ENCODE measurements at regions not wholly inside any gene's neighbourhood (a gene's known extent, or its start where the extent isn't known, plus 50 kb on each side); places are given as distances from the start of the nearest gene placed in this dataset.
"Not testable (repeated sequence)": the region's sequence is repeated elsewhere in the genome, so short reads cannot be mapped to it uniquely, and the experiment has no call there.

- no peak overlapping the region for H3K4me3 Mint-ChIP-seq
- H3K27me3 Mint-ChIP-seq (ENCODE audit: low read depth), result no peaks in the 10 kb centered on the region
- no peaks in the 10 kb centered on the region for H3K36me3 Mint-ChIP-seq (ENCODE audit: low read depth)
- DNase-seq, result no peak
- H3K4me1 Mint-ChIP-seq (ENCODE audit: low read depth), result no peaks in the 10 kb centered on the region
- intact Hi-C loops (cut with micrococcal nuclease), result no loop called here
- peaks cover 6% of the 10 kb centered on the region for H3K9me3 Mint-ChIP-seq
- CTCF ChIA-PET, result no interaction called here
- H3K27ac Mint-ChIP-seq, result no peak overlapping the region
These were observed 142.9 kb downstream of the PCDH7 start for GRCh38 chr4:30863021-30863420.

GRCh38 chr4:30865691-30866090 lies 145.5 kb downstream of the PCDH7 start:
- Mint-ChIP-seq H3K9me3 (peaks cover 11% of the 10 kb centered on the region), H3K4me3 (no peak overlapping the region), H3K27me3 (ENCODE audit: low read depth) (no peaks in the 10 kb centered on the region), H3K27ac (no peak overlapping the region), H3K36me3 (ENCODE audit: low read depth) (no peaks in the 10 kb centered on the region), H3K4me1 (ENCODE audit: low read depth) (no peaks in the 10 kb centered on the region)
- intact Hi-C loops (cut with micrococcal nuclease), result no loop called here
- no peak for DNase-seq
- CTCF ChIA-PET, result interaction anchor here (0.6 kb wide), 1 partner anchor 256 kb away, joined by 3 read pairs; no protein-coding TSS in a partner anchor

- CTCF ChIA-PET, result no interaction called here
- Mint-ChIP-seq H3K27me3 (ENCODE audit: low read depth) (no peaks in the 10 kb centered on the region), H3K4me1 (ENCODE audit: low read depth) (no peaks in the 10 kb centered on the region), H3K9me3 (peaks cover 13% of the 10 kb centered on the region), H3K4me3 (no peak overlapping the region), H3K27ac (no peak overlapping the region), H3K36me3 (ENCODE audit: low read depth) (no peaks in the 10 kb centered on the region)
- intact Hi-C loops (cut with micrococcal nuclease), result no loop called here
- DNase-seq, result no peak
These were observed 146.2 kb downstream of the PCDH7 start for GRCh38 chr4:30866346-30866745.

GRCh38 chr4:30866907-30867306 lies 146.7 kb downstream of the PCDH7 start:
- CTCF ChIA-PET, result interaction anchor here (0.6 to 0.7 kb wide), 2 partner anchors 12 to 196 kb away, joined by 3 to 4 read pairs; no protein-coding TSS in a partner anchor
- Mint-ChIP-seq H3K27ac (no peak overlapping the region), H3K9me3 (peaks cover 13% of the 10 kb centered on the region), H3K27me3 (ENCODE audit: low read depth) (no peaks in the 10 kb centered on the region), H3K36me3 (ENCODE audit: low read depth) (no peaks in the 10 kb centered on the region), H3K4me3 (no peak overlapping the region), H3K4me1 (ENCODE audit: low read depth) (no peaks in the 10 kb centered on the region)
- DNase-seq, result no peak
- intact Hi-C loops (cut with micrococcal nuclease), result no loop called here

- Mint-ChIP-seq H3K4me3 (no peak overlapping the region), H3K36me3 (ENCODE audit: low read depth) (no peaks in the 10 kb centered on the region), H3K4me1 (ENCODE audit: low read depth) (no peaks in the 10 kb centered on the region), H3K27me3 (ENCODE audit: low read depth) (no peaks in the 10 kb centered on the region), H3K27ac (no peak overlapping the region), H3K9me3 (peaks cover 13% of the 10 kb centered on the region)
- no peak for DNase-seq
- CTCF ChIA-PET, result interaction anchor here (0.6 to 0.7 kb wide), 2 partner anchors 11 to 195 kb away, joined by 3 to 4 read pairs; no protein-coding TSS in a partner anchor
- intact Hi-C loops (cut with micrococcal nuclease), result no loop called here
These were observed 147.3 kb downstream of the PCDH7 start for GRCh38 chr4:30867427-30867826.

GRCh38 chr4:30868111-30868895 lies 148.1 kb downstream of the PCDH7 start:
- no peak overlapping the region for H3K27ac Mint-ChIP-seq
- peaks cover 13% of the 10 kb centered on the region for H3K9me3 Mint-ChIP-seq
- no peaks in the 10 kb centered on the region for H3K36me3 Mint-ChIP-seq (ENCODE audit: low read depth)
- H3K4me1 Mint-ChIP-seq (ENCODE audit: low read depth), result no peaks in the 10 kb centered on the region
- H3K27me3 Mint-ChIP-seq (ENCODE audit: low read depth), result no peaks in the 10 kb centered on the region
- DNase-seq, result no peak
- CTCF ChIA-PET, result no interaction called here
- no peak overlapping the region for H3K4me3 Mint-ChIP-seq
- intact Hi-C loops (cut with micrococcal nuclease), result no loop called here

GRCh38 chr4:30869387-30869786 lies 149.2 kb downstream of the PCDH7 start:
- H3K4me1 Mint-ChIP-seq (ENCODE audit: low read depth); DNase-seq; H3K27ac Mint-ChIP-seq; H3K36me3 Mint-ChIP-seq (ENCODE audit: low read depth); H3K27me3 Mint-ChIP-seq (ENCODE audit: low read depth); intact Hi-C loops (cut with micrococcal nuclease); H3K4me3 Mint-ChIP-seq: not testable (repeated sequence)
- CTCF ChIA-PET, result interaction anchor here (0.6 kb wide), 1 partner anchor 78 kb away, joined by 3 read pairs; no protein-coding TSS in a partner anchor
- H3K9me3 Mint-ChIP-seq, result peaks cover 13% of the 10 kb centered on the region

- H3K4me3 Mint-ChIP-seq, result no peak overlapping the region
- intact Hi-C loops (cut with micrococcal nuclease), result no loop called here
- CTCF ChIA-PET, result no interaction called here
These were observed 150.3 kb downstream of the PCDH7 start for GRCh38 chr4:30870513-30870912.

GRCh38 chr4:30875658-30876269 lies 155.6 kb downstream of the PCDH7 start:
- H3K27me3 Mint-ChIP-seq (ENCODE audit: low read depth), result no peaks in the 10 kb centered on the region
- no peak overlapping the region for H3K4me3 Mint-ChIP-seq

More at GRCh38 chr4:30870513-30870912, 150.3 kb downstream of the PCDH7 start:
- H3K27ac Mint-ChIP-seq, result no peak overlapping the region
- no peak for DNase-seq
- H3K27me3 Mint-ChIP-seq (ENCODE audit: low read depth), result no peaks in the 10 kb centered on the region
- no peaks in the 10 kb centered on the region for H3K4me1 Mint-ChIP-seq (ENCODE audit: low read depth)
- H3K9me3 Mint-ChIP-seq, result peaks cover 10% of the 10 kb centered on the region
- H3K36me3 Mint-ChIP-seq (ENCODE audit: low read depth), result no peaks in the 10 kb centered on the region

GRCh38 chr4:30879855-30880598 lies 159.9 kb downstream of the PCDH7 start:
- H3K27ac Mint-ChIP-seq, result no peak overlapping the region
- no peak for DNase-seq
- peaks cover 3% of the 10 kb centered on the region for H3K9me3 Mint-ChIP-seq
- CTCF ChIA-PET, result no interaction called here
- intact Hi-C loops (cut with micrococcal nuclease), result no loop called here
- no peaks in the 10 kb centered on the region for H3K27me3 Mint-ChIP-seq (ENCODE audit: low read depth)
- no peaks in the 10 kb centered on the region for H3K36me3 Mint-ChIP-seq (ENCODE audit: low read depth)
- no peaks in the 10 kb centered on the region for H3K4me1 Mint-ChIP-seq (ENCODE audit: low read depth)
- no peak overlapping the region for H3K4me3 Mint-ChIP-seq

More at GRCh38 chr4:30875658-30876269, 155.6 kb downstream of the PCDH7 start:
- intact Hi-C loops (cut with micrococcal nuclease), result no loop called here
- no peak overlapping the region for H3K27ac Mint-ChIP-seq
- H3K4me1 Mint-ChIP-seq (ENCODE audit: low read depth), result no peaks in the 10 kb centered on the region
- no peak for DNase-seq
- H3K36me3 Mint-ChIP-seq (ENCODE audit: low read depth), result no peaks in the 10 kb centered on the region
- peaks cover 2% of the 10 kb centered on the region for H3K9me3 Mint-ChIP-seq
- CTCF ChIA-PET, result no interaction called here

- no peak overlapping the region for H3K27ac Mint-ChIP-seq
These were observed 161.8 kb downstream of the PCDH7 start for GRCh38 chr4:30881985-30882384.

GRCh38 chr4:30882443-30882842 lies 162.3 kb downstream of the PCDH7 start:
- intact Hi-C loops (cut with micrococcal nuclease), result no loop called here
- CTCF ChIA-PET, result no interaction called here

More at GRCh38 chr4:30881985-30882384, 161.8 kb downstream of the PCDH7 start:
- H3K36me3 Mint-ChIP-seq (ENCODE audit: low read depth), result no peaks in the 10 kb centered on the region
- no peaks in the 10 kb centered on the region for H3K4me1 Mint-ChIP-seq (ENCODE audit: low read depth)
- CTCF ChIA-PET, result interaction anchor here (0.6 kb wide), 1 partner anchor 35 kb away, joined by 3 read pairs; no protein-coding TSS in a partner anchor
- DNase-seq, result no peak
- peaks cover 5% of the 10 kb centered on the region for H3K9me3 Mint-ChIP-seq
- no peaks in the 10 kb centered on the region for H3K27me3 Mint-ChIP-seq (ENCODE audit: low read depth)
- no peak overlapping the region for H3K4me3 Mint-ChIP-seq
- intact Hi-C loops (cut with micrococcal nuclease), result no loop called here

More at GRCh38 chr4:30882443-30882842, 162.3 kb downstream of the PCDH7 start:
- Mint-ChIP-seq H3K9me3 (peaks cover 5% of the 10 kb centered on the region), H3K4me1 (ENCODE audit: low read depth) (no peaks in the 10 kb centered on the region), H3K4me3 (no peak overlapping the region), H3K36me3 (ENCODE audit: low read depth) (no peaks in the 10 kb centered on the region), H3K27ac (no peak overlapping the region), H3K27me3 (ENCODE audit: low read depth) (no peaks in the 10 kb centered on the region)
- DNase-seq, result no peak
